Stimulated activated effector memory CD8-positive, alpha-beta T cell treated with anti-CD3 and anti-CD28 coated beads, Interleukin-12 subunit alpha, Interleukin-12 subunit beta, amount 100 ng/mL, for 72 hours (primary cell): ENCODE measurements at regions not wholly inside any gene's neighbourhood (a gene's known extent, or its start where the extent isn't known, plus 50 kb on each side); places are given as distances from the start of the nearest gene placed in this dataset.
"Not testable (repeated sequence)": the region's sequence is repeated elsewhere in the genome, so short reads cannot be mapped to it uniquely, and the experiment has no call there.

ENCODE experiments used
- ATAC-seq: fragments of 150-1000 bp; cut with Tn5 transposase; 2 replicates; pipeline ENCODE4 v1.10.0; 2021
- DNase-seq, 2 donors: peaks; one replicate each; pipeline ENCODE4 v3.0.0; 2021 to 2022; ENCODE audit warnings: low spot score in 2 of 2
- H3K27ac Mint-ChIP-seq: one replicate; pipeline ENCODE4 v1.8.0; 2022; ENCODE audit warnings: mild to moderate bottlenecking, mixed read lengths
- H3K36me3 Mint-ChIP-seq: one replicate; pipeline ENCODE4 v1.8.0; 2022; ENCODE audit warnings: mild to moderate bottlenecking, mixed read lengths
- H3K4me1 Mint-ChIP-seq: one replicate; pipeline ENCODE4 v1.8.0; 2022; ENCODE audit warnings: mixed read lengths
- H3K4me3 Mint-ChIP-seq: one replicate; pipeline ENCODE4 v1.8.0; 2022; ENCODE audit warnings: mild to moderate bottlenecking, mixed read lengths
- H3K9me3 Mint-ChIP-seq: one replicate; pipeline ENCODE4 v1.8.0; 2022; ENCODE audit warnings: mixed read lengths

- H3K27ac Mint-ChIP-seq, H3K4me1 Mint-ChIP-seq, ATAC-seq, H3K4me3 Mint-ChIP-seq, H3K9me3 Mint-ChIP-seq, DNase-seq, H3K36me3 Mint-ChIP-seq: not testable (repeated sequence)
These were observed 64.0 kb upstream of the LYSMD4 start for GRCh38 chr15:99796940-99797870.

GRCh38 chr15:99791881-99792807 lies 58.9 kb upstream of the LYSMD4 start:
- not testable (repeated sequence) for H3K4me1 Mint-ChIP-seq, DNase-seq, H3K4me3 Mint-ChIP-seq, H3K9me3 Mint-ChIP-seq, ATAC-seq, H3K36me3 Mint-ChIP-seq, H3K27ac Mint-ChIP-seq

- H3K27ac Mint-ChIP-seq, H3K9me3 Mint-ChIP-seq, H3K4me3 Mint-ChIP-seq, ATAC-seq, H3K4me1 Mint-ChIP-seq, DNase-seq, H3K36me3 Mint-ChIP-seq: not testable (repeated sequence)
These were observed 57.5 kb upstream of the LYSMD4 start for GRCh38 chr15:99790751-99791150.

- Mint-ChIP-seq H3K36me3 (no peaks in the 10 kb centered on the region), H3K4me1 (no peaks in the 10 kb centered on the region), H3K9me3 (no peaks in the 10 kb centered on the region), H3K4me3 (no peak overlapping the region), H3K27ac (no peak overlapping the region)
- DNase-seq (no peak), ATAC-seq (no peak)
These were observed 54.9 kb upstream of the LYSMD4 start for GRCh38 chr15:99788156-99788555.

GRCh38 chr15:99784800-99785199 lies 51.6 kb upstream of the LYSMD4 start:
- H3K36me3 Mint-ChIP-seq, DNase-seq, ATAC-seq, H3K27ac Mint-ChIP-seq, H3K4me1 Mint-ChIP-seq, H3K4me3 Mint-ChIP-seq, H3K9me3 Mint-ChIP-seq: not testable (repeated sequence)

- not testable (repeated sequence) for H3K4me1 Mint-ChIP-seq, H3K4me3 Mint-ChIP-seq, ATAC-seq, DNase-seq, H3K27ac Mint-ChIP-seq, H3K36me3 Mint-ChIP-seq, H3K9me3 Mint-ChIP-seq
These were observed 50.8 kb upstream of the LYSMD4 start for GRCh38 chr15:99783918-99784619.
